NT2/D1 (cell line): ENCODE measurements at regions not wholly inside any gene's neighbourhood (a gene's known extent, or its start where the extent isn't known, plus 50 kb on each side); places are given as distances from the start of the nearest gene placed in this dataset.

Source experiments
- SUZ12 ChIP-seq: IDR thresholded peaks from 2 replicates; pipeline ENCODE4 v1.6.1; 2011; ENCODE audit not compliant: insufficient read length, insufficient read depth; ENCODE audit errors: extremely low read depth
- YY1 ChIP-seq: IDR thresholded peaks from 2 replicates; pipeline ENCODE4 v1.6.1; 2011; ENCODE audit not compliant: insufficient read length, insufficient read depth
- ZNF274 ChIP-seq: IDR thresholded peaks from 2 replicates; pipeline ENCODE4 v1.6.1; 2011; ENCODE audit warnings: mild to moderate bottlenecking, low read depth, low read length

DNA sequence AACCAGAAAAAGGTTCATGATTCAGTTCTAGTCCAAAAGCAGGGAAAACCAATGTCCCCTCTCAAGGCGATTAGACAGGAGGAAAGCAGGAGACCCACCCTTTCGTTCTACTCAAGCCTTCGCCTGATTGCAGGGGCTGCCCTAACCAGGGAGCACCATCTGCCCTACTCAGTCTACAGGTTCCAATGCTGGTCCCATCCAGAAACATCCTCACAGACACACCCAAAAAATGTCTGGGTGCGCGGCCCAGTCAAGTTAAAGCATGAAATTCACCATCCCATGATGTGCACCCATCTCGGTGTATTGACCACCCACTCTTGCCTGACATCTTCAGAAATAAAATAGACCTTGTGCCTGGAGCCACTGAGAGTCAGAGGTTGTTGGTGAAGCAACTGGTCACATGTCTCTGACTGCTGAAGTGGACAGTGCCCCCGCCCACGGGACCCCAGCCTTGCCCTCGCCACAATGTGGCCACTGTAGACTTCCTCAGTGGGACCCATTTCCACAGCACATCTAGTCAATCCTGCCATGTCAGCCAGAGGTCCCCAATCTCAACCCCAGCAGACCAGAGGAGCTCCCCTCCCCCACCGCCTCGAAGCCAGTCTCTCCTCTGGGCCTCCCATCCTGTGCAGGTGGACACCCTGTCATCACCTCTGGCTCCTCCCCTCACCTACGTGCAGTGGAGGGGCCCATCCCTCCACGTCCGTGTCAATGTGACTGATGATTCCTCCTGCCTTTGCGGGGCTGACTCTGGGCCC, 116.3 kb upstream of the PPP2R2D start:
- TF ChIP-seq ZNF274 (no peak), SUZ12 (no peak), YY1 (no peak)
